Adipocyte (in vitro differentiated cells): ENCODE measurements at regions not wholly inside any gene's neighbourhood (a gene's known extent, or its start where the extent isn't known, plus 50 kb on each side); places are given as distances from the start of the nearest gene placed in this dataset.
A peak's percentile ranks its signal among the peaks of the same experiment; 100 is the strongest.

Source experiments
- DNase-seq: peaks from one replicate; pipeline ENCODE4 v3.0.0-alpha.2; 2015; ENCODE audit warnings: low read depth
- H3K27me3 ChIP-seq: replicated peaks from 2 replicates; pipeline ENCODE4 v1.7.0; 2013; ENCODE audit warnings: mild to moderate bottlenecking, low read length, moderate library complexity; ENCODE audit not compliant: control insufficient read depth, insufficient read depth
- H3K36me3 ChIP-seq: 2 replicates; pipeline ENCODE4 v1.7.0; 2013; ENCODE audit warnings: low read length, mild to moderate bottlenecking, moderate library complexity; ENCODE audit not compliant: control insufficient read depth, insufficient read depth, severe bottlenecking
- H3K4me1 ChIP-seq: 2 replicates; pipeline ENCODE4 v1.7.0; 2013; ENCODE audit warnings: mild to moderate bottlenecking, low read length, moderate library complexity; ENCODE audit not compliant: control insufficient read depth, insufficient read depth
- H3K4me3 ChIP-seq: 2 replicates; pipeline ENCODE4 v1.7.0; 2013; ENCODE audit warnings: mild to moderate bottlenecking, low read length, moderate library complexity
- H3K9ac ChIP-seq: 2 replicates; pipeline ENCODE4 v1.7.0; 2013; ENCODE audit warnings: mild to moderate bottlenecking, low read length, moderate library complexity
- H3K9me3 ChIP-seq: 2 replicates; pipeline ENCODE4 v1.7.0; 2013; ENCODE audit warnings: mild to moderate bottlenecking, low read length, moderate library complexity; ENCODE audit not compliant: control insufficient read depth

DNA sequence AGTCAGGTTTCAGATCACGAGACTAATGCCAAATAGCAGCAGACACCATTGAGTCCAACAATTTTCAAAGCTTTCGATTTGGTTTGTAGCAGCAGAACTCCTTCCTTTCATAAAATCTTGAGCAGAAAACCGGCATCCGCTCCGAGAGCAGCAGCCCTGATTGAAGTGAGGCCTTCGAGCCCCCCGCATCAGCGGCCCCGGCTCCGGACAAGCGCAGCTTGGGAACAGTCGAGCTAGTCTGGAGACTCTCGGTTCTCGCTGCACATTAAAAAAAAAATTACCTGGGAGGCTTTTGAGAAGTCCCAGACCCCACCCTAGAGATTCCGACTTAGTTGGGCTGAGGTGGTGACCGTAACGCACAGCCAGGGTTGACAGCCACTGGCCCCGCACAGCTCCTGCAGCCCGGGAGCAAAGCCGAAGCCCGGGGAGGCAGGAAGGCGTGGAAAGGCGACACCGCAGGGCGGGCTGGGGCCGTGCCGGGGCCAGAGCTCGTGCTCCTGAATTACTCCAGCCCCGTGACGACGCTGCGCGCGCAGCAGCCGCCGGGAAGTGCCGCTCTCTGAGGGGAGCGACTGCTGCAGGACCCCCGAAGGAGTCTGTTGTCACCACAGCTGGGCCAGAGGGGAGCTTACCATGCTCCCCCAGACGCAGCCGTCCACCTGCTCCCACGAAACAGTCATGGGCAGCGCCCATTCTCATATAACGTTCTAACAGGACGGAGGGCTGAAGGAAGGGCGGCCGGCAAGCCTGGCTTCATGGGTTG is 57.8 kb downstream of the SPATA19 start:
- no peak for DNase-seq
- H3K4me1 ChIP-seq: no peaks in the 10 kb centered on the region
- no peaks in the 10 kb centered on the region for H3K36me3 ChIP-seq
- H3K4me3 ChIP-seq: peak overlapping the region; percentile 59
- no peak overlapping the region for H3K9ac ChIP-seq
- peaks cover 5% of the 10 kb centered on the region for H3K9me3 ChIP-seq
- peaks cover 10% of the 10 kb centered on the region for H3K27me3 ChIP-seq

DNA sequence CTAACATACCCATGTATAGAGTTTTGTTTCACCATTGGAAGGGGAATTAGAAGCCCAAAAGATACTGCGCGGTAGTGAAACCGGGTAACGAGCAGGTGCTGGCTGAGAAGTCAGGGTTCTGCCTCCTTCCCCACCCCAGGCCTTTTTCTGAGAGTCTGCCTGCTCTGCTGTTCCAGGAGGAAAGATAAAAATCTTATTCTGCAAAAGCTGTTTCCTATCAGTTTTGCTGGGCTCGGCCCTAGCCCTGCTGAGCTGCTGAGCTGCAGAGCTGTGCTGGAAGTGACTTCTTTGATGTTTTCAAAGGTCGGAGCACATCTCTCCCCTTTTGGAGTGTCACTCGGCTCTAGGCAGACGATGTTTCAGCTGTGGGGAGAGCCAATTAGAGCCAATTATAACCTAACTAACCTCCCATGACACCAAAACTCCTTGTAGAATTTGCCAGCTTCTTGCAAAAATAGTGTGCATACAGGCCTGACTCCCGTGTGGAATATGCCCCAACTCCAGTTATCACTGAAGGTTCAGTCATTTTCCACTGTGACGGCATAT is 59.4 kb downstream of the SPATA19 start:
- Histone ChIP-seq H3K4me3 (no peak overlapping the region), H3K36me3 (no peaks in the 10 kb centered on the region), H3K9ac (no peak overlapping the region), H3K27me3 (peaks cover 10% of the 10 kb centered on the region), H3K9me3 (peaks cover 3% of the 10 kb centered on the region), H3K4me1 (no peaks in the 10 kb centered on the region)
- DNase-seq: no peak

DNA sequence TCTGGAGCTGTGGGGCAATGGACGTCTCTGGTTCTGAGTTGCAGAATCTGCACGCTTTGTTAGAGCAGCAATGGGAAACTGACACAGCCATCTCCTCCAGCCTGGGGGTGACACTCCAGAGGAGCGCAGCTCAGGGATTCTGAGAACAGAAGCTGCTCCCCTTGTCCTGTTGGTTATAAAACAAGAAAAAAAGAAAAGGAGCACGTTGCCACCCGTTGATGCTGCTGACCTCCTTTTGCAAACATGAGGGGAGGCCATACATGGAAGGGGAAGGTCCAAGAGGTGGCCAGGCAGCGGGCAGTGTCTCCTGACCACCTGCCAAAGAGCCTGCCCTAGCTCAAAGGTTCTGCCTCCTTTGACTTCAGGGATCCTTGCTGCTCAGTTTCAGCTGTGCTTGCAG is 61.0 kb downstream of the SPATA19 start:
- H3K4me3 ChIP-seq: no peak overlapping the region
- no peaks in the 10 kb centered on the region for H3K36me3 ChIP-seq
- peaks cover 4% of the 10 kb centered on the region for H3K9me3 ChIP-seq
- H3K4me1 ChIP-seq: no peaks in the 10 kb centered on the region
- peaks cover 10% of the 10 kb centered on the region for H3K27me3 ChIP-seq
- H3K9ac ChIP-seq: no peak overlapping the region
- DNase-seq: no peak

DNA sequence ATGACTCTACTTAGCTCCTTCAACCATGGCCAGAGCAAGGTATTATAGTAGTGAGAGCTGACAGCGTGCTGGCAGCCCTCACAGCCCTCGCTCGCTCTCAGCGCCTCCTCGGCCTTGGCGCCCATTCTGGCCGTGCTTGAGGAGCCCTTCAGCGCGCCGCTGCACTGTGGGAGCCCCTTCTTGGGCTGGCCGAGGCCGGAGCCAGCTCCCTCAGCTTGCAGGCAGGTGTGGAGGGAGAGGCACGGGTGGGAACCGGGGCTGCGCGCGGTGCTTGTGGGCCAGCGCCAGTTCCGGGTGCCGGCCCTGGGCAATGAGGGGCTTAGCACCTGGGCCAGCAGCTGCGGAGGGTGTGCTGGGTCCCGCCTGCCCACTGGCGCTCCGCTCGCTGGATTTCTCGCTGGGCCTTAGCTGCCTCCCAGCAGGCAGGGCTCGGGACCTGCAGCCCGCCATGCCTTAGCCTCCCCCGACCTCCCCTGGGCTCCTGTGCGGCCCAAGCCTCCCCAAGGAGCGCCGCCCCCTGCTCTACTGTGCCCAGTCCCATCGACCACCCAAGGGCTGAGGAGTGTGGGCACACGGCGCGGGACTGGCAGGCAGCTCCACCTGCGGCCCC is 63.1 kb downstream of the SPATA19 start:
- no peaks in the 10 kb centered on the region for H3K36me3 ChIP-seq
- no peaks in the 10 kb centered on the region for H3K4me1 ChIP-seq
- no peaks in the 10 kb centered on the region for H3K27me3 ChIP-seq
- H3K9me3 ChIP-seq: peaks cover 4% of the 10 kb centered on the region
- no peak overlapping the region for H3K9ac ChIP-seq
- H3K4me3 ChIP-seq: no peak overlapping the region
- no peak for DNase-seq

DNA sequence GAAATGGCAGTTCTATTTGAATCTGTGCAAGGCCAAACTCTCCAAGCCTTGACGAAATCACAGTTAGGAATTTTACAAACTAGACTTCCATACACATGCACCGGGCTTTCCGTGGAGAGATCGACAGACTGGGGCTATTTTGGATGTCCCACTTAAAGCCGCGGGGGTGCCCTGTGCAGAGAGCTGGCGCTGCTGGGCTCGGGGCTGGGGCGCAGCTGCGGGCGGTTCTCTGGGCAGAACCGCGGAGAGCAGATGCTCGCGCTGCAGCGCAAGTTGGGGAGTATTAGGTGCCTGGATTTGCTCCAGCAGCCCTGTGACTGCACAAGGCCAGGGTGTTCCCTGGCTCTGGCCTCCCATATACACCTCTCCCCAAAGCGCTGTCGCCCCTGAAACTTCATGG is 67.2 kb downstream of the SPATA19 start:
- H3K9ac ChIP-seq: no peak overlapping the region
- DNase-seq: no peak
- no peaks in the 10 kb centered on the region for H3K27me3 ChIP-seq
- no peaks in the 10 kb centered on the region for H3K36me3 ChIP-seq
- H3K4me1 ChIP-seq: no peaks in the 10 kb centered on the region
- peaks cover 13% of the 10 kb centered on the region for H3K9me3 ChIP-seq
- H3K4me3 ChIP-seq: no peak overlapping the region

DNA sequence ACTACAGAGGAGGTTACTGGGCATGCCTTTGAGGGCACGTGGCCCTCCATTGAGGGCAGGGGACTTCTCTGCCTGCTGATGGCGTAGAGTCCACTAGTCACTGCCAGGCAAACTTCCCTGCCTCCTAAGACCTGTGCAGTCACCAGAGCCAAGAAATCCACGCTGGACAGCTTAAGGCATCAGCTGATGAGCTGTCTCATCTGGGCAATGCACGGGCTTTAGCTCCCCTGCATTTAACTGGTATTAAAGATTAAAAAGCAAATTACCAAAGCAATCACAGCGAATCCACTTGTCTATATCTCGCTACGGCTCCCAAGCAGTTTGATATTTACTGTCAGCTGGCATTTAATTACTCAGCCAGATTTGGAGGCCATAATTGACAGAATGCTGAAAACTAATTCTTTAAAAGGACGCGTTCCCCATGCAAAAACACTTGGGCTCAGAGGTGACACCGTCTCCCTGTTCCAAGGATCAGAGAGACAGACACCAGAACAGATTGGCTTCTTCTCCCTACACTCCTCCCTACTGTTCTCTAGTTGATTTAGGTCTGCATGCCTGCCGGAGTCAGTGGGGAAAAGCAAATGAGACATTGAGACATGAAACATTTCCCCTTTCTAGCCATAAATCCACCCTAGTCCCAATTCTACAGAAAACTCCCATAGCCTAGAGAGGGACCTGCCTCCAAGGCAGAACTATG is 68.5 kb downstream of the SPATA19 start:
- no peak overlapping the region for H3K9ac ChIP-seq
- no peaks in the 10 kb centered on the region for H3K36me3 ChIP-seq
- no peak overlapping the region for H3K4me3 ChIP-seq
- H3K4me1 ChIP-seq: no peaks in the 10 kb centered on the region
- no peak for DNase-seq
- peaks cover 13% of the 10 kb centered on the region for H3K9me3 ChIP-seq
- H3K27me3 ChIP-seq: no peaks in the 10 kb centered on the region

DNA sequence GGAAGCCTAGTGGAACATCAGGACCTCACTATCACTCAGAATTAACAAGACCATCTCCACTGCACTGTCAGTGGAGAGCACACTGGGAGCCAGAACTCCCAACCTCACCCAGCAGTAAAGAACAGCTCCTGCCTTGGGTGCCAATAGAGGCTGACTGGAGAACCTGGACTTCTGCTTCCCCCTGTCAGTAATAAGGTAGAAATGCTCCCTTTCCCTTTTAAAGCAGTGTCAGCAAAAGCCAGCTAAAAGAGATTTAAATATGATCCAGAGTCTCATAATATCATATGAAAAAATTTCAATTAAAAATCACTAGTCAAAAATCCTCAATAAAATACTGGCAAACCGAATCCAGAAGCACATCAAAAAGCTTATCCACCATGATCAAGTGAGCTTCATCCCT is 82.8 kb downstream of the SPATA19 start:
- Histone ChIP-seq H3K27me3 (no peaks in the 10 kb centered on the region), H3K9ac (no peak overlapping the region), H3K4me1 (no peaks in the 10 kb centered on the region), H3K4me3 (no peak overlapping the region), H3K9me3 (no peaks in the 10 kb centered on the region), H3K36me3 (no peaks in the 10 kb centered on the region)
- DNase-seq: no peak

DNA sequence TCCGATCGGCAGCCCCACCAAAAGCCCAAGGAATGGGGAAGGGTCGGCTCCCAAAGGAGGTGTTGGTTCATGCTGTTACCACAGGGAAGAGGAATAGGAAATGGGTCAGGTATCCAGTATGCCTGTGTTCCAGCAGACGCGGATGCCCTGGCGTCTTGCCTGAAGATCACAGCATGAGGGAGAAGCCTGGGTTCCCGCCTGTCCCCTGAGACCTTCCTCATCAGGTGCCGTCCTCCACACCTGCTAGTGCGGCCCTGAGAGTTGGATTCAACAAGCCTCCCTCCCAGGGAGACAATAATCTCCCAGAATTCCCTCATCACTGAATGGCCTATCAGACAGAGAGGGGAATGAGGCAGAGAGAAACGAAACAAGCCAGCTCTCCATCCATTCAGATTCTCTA is 92.2 kb downstream of the SPATA19 start:
- Histone ChIP-seq H3K27me3 (no peaks in the 10 kb centered on the region), H3K9ac (no peak overlapping the region), H3K4me3 (no peak overlapping the region), H3K9me3 (peaks cover 8% of the 10 kb centered on the region), H3K36me3 (no peaks in the 10 kb centered on the region), H3K4me1 (no peaks in the 10 kb centered on the region)
- no peak for DNase-seq

DNA sequence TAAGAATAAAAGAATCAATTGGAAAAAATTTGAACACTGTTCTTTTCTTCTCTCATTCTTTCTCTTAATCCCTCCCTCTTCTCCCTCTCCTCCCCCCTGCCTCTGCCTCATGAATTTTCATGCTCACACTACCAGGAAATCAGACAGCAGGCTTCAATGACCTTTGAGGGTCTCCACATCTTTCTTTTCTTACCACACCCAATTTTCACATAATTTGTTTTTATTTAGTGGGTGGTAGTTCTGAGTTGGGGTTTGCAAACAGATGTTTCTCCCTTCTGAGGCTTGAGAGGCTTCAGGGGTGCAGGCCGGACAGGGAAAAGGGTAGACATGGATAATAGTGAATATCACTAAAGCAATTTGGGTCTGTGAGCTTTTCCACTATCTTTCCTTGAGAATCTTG is 95.5 kb downstream of the SPATA19 start:
- Histone ChIP-seq H3K4me3 (no peak overlapping the region), H3K36me3 (no peaks in the 10 kb centered on the region), H3K9me3 (peaks cover 8% of the 10 kb centered on the region), H3K4me1 (no peaks in the 10 kb centered on the region), H3K9ac (no peak overlapping the region), H3K27me3 (no peaks in the 10 kb centered on the region)
- DNase-seq: no peak

DNA sequence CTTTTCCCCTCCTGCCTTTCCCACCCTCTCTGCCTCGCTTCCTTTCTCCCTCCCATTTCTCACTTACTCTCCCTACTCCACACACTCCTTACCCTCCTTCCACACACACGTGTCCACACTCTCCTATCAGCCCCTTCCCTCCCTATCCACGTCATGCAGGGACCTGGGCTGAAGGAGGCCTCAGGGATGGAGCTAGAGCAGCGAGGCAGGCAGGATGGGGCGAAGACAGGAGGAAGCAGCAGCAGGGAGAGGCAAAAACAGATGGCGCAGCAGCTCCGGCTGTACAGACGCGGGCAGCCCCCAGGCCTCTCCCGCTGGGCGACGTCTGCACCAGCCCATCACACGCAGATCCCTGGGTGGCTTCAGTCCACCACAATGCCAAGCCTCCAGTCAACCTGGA is 97.9 kb downstream of the SPATA19 start:
- H3K4me1 ChIP-seq: no peaks in the 10 kb centered on the region
- no peaks in the 10 kb centered on the region for H3K36me3 ChIP-seq
- no peak overlapping the region for H3K9ac ChIP-seq
- DNase-seq: no peak
- no peak overlapping the region for H3K4me3 ChIP-seq
- H3K27me3 ChIP-seq: no peaks in the 10 kb centered on the region
- H3K9me3 ChIP-seq: peaks cover 8% of the 10 kb centered on the region

DNA sequence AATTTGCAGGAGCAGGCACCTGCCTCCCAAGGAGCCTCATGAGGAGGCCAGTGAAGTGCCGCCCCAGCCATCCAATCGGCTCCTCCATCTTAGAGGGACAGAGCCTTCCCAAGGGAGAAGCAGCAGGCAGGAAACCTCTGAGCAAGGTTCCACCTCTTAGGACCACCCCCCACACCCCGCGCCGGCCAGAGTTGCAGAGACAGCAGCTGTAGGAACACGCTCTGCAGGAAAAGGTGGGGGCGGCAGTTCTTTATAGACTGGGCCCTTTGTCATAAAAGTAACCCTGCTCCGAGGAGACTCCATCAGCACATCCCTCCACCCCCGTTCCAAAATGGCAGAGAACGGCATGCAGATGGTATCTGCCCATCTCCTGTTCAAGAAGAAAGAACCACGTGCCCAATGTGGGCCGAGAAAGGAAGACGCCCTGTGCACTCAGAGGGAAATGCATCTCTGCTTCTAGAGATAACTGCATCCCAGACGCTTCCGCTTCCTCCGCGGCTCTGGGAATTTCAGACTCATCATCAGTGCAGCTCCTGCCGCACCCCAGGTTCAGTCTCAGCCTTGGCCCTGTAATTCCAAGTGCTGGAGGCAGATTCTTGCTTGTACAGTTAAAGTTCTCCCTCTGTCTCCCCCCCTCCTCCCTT is 98.5 kb downstream of the SPATA19 start:
- no peak for DNase-seq

More for the DNA sequence above, 98.5 kb downstream of the SPATA19 start:
- H3K9ac ChIP-seq: no peak overlapping the region
- peaks cover 8% of the 10 kb centered on the region for H3K9me3 ChIP-seq
- H3K4me1 ChIP-seq: no peaks in the 10 kb centered on the region
- no peaks in the 10 kb centered on the region for H3K27me3 ChIP-seq
- no peak overlapping the region for H3K4me3 ChIP-seq
- no peaks in the 10 kb centered on the region for H3K36me3 ChIP-seq
